Lower leg skin (tissue), 4 donors: ENCODE measurements at regions not wholly inside any gene's neighbourhood (a gene's known extent, or its start where the extent isn't known, plus 50 kb on each side); places are given as distances from the start of the nearest gene placed in this dataset.
"Not testable (repeated sequence)": the region's sequence is repeated elsewhere in the genome, so short reads cannot be mapped to it uniquely, and the experiment has no call there.

Source experiments
- DNase-seq, 2 donors: peaks; one replicate each; pipeline ENCODE4 v3.0.0-alpha.2; 2019; ENCODE audit warnings: low spot score in 2 of 2
- H3K4me3 ChIP-seq: fragments of 200-600 bp; sonication (generic); 2 replicates; pipeline ENCODE4 v1.5.1; 2017; ENCODE audit warnings: mild to moderate bottlenecking, low read depth; ENCODE audit not compliant: poor library complexity, severe bottlenecking
- POLR2A ChIP-seq, 2 donors: fragments of 450-650 bp; IDR thresholded peaks; one replicate each; pipeline ENCODE4 v1.6.1; 2016 to 2017; ENCODE audit warnings: antibody characterized with exemption in 2 of 2, mild to moderate bottlenecking in 1 of 2, moderate library complexity in 1 of 2
- WGBS, 2 donors: methylation state at CpG; one replicate each; pipeline ENCODE4 v1.1.5; 2018; 5-methylcytosine and 5-hydroxymethylcytosine counted together
- intact Hi-C: fragments of 100-400 bp; cut with DNase I; formaldehyde crosslinking; loops from one replicate; pipeline ENCODE4 v1.15.0; 2023; ENCODE audit warnings: low total_unique reads
- TF ChIP-seq, protein P1 (sequence below), 3 donors: fragments of 450-650 bp; IDR thresholded peaks; one replicate each; pipeline ENCODE4 v1.5.1; 2016; ENCODE audit warnings: antibody characterized with exemption in 3 of 3, mild to moderate bottlenecking in 3 of 3, moderate library complexity in 2 of 3

DNA sequence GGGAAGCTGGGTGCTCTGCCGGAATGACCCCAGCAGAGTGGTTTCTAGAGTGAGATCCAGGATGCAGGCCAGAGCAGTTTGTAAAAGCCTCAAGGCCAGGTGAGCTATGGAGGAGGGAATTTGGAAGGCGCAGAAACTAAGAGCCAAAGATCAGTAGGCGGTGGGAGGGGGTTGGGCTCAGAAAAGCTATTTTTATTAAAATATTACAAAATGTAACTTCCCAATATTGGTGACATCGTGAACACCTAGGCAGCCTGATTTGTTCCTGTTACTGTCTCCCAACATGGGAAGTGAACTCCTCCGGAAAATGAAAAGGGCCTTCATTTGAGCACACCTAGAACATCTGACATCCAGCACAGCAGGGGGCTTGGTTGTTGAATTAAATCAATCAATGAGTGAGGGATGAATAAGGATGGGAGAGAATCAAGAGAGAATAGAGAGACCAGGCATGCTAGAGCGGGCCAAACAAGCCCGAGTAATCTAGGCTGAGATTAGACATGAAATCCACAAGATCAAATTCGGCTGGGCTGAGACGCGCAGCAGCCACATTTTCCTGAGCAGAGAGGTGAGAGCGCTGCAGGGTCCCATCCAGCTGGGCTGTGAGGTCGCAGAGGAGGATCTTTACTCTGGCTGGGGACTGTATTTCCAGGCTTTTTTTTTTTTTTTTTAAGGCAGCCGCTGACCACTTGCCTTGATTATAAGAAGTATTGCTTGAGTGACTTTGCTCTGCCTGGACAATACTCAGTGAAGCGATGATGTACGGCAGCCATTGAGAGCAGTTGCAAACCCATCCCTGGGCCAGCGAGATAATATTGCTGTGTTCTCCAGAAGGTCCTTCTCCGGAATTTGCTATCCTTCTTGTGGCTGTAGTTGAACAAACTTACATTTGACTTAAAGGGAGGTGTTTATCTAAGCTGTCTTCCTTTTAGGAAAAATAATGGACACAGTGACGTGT lies 178.0 kb upstream of the KL start:
- TF ChIP-seq, protein P1, sequence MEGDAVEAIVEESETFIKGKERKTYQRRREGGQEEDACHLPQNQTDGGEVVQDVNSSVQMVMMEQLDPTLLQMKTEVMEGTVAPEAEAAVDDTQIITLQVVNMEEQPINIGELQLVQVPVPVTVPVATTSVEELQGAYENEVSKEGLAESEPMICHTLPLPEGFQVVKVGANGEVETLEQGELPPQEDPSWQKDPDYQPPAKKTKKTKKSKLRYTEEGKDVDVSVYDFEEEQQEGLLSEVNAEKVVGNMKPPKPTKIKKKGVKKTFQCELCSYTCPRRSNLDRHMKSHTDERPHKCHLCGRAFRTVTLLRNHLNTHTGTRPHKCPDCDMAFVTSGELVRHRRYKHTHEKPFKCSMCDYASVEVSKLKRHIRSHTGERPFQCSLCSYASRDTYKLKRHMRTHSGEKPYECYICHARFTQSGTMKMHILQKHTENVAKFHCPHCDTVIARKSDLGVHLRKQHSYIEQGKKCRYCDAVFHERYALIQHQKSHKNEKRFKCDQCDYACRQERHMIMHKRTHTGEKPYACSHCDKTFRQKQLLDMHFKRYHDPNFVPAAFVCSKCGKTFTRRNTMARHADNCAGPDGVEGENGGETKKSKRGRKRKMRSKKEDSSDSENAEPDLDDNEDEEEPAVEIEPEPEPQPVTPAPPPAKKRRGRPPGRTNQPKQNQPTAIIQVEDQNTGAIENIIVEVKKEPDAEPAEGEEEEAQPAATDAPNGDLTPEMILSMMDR (IDR thresholded peaks at IDR 0.05) = no peak
- TF ChIP-seq POLR2A (IDR thresholded peaks at IDR 0.05) = no peak
- no peak for DNase-seq
- 92% methylated on average over 18 of the region's 18 CpGs for WGBS, 2 donors

DNA sequence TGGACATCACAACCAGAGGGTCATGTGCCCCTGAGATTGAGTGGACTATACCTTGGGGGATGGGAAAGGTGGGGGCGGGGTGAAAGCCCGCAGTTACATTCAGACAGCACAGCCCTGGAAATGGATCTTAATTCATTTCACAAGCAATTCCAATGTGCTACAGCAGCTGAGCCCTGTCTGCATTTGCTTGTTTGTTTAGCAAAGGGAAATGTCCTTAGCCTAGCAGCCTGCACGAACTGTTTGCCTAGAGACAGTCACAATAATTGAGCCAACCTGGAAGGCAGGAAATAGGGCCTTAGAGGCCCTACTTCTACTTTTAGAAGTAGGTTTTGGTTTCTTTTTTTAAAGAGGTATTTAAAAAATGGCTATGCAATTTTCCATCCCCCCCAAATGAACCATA lies 177.3 kb upstream of the KL start:
- WGBS, 2 donors = 71 to 78% methylated on average over 3 of the region's 3 CpGs
- DNase-seq = no peak
- TF ChIP-seq, protein P1 (IDR thresholded peaks at IDR 0.05) = no peak
- no peak for TF ChIP-seq POLR2A (IDR thresholded peaks at IDR 0.05)
- intact Hi-C loops = no loop called here
- no peak overlapping the region for H3K4me3 ChIP-seq

More for the DNA sequence above, 178.0 kb upstream of the KL start:
- H3K4me3 ChIP-seq = no peak overlapping the region
- intact Hi-C loops = no loop called here

- no peak for TF ChIP-seq POLR2A (IDR thresholded peaks at IDR 0.05)
- TF ChIP-seq, protein P1 (IDR thresholded peaks at IDR 0.05) = no peak
- intact Hi-C loops = no loop called here
- 83 to 87% methylated on average over 5 of the region's 5 CpGs for WGBS, 2 donors
These were observed 176.1 kb upstream of the KL start for GRCh38 chr13:32840113-32840512.

GRCh38 chr13:32840989-32841713 lies 175.1 kb upstream of the KL start:
- no peak for TF ChIP-seq POLR2A (IDR thresholded peaks at IDR 0.05)
- TF ChIP-seq, protein P1 (IDR thresholded peaks at IDR 0.05) = no peak
- no peak overlapping the region for H3K4me3 ChIP-seq
- intact Hi-C loops = no loop called here
- DNase-seq = no peak
- WGBS, 2 donors = 61 to 69% methylated on average over 10 of the region's 10 CpGs

More at GRCh38 chr13:32840113-32840512, 176.1 kb upstream of the KL start:
- H3K4me3 ChIP-seq = no peak overlapping the region
- no peak for DNase-seq

DNA sequence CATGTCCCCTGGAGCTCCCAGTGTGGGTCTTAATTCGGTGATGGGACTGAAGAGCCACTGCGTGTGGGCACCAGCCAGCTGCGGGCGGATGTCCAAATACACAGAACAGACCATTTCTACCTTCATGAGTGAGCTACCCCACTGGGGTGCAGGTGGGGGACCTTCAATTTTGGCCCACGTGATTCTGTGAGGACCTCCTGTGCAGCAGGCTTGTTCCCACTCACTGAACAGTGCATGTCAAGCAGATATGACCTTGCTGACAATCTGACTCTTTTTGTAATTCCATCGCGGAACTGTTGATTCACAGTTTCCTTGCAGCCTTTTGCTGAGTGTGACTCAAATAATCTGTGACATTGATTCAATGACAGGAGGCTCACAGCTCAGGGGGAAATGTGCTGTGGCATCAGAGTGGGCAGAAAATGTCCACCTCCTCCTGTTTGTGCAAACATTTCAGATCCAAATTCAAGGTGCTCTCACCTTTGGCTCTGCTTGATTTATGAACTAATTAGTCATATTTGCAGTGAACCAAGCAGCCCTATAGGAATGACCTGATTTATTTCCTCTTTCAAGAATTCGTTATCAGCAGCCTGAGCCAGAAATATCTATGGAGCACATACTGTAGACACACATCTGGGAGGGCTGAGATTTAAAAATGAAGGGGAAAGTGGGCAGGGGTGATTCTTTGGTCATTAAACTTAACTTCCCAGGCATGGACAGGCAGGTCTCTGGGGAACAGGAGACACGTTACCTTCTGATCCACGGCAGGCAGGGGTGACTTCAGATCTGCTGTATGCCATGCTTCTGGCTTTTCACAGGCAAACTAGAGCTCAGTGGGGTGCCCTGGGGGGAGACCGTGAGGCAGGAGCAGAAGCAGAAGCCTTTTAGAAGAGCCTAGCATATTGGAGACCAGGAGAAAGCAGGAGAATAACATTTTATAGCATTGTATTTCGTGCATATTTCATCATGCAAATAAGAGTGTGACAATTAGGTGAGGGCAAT lies 170.0 kb upstream of the KL start:
- no peak for DNase-seq
- intact Hi-C loops = no loop called here
- no peak for TF ChIP-seq POLR2A (IDR thresholded peaks at IDR 0.05)
- TF ChIP-seq, protein P1 (IDR thresholded peaks at IDR 0.05) = no peak
- no peak overlapping the region for H3K4me3 ChIP-seq
- 61 to 69% methylated on average over 12 of the region's 12 CpGs for WGBS, 2 donors

DNA sequence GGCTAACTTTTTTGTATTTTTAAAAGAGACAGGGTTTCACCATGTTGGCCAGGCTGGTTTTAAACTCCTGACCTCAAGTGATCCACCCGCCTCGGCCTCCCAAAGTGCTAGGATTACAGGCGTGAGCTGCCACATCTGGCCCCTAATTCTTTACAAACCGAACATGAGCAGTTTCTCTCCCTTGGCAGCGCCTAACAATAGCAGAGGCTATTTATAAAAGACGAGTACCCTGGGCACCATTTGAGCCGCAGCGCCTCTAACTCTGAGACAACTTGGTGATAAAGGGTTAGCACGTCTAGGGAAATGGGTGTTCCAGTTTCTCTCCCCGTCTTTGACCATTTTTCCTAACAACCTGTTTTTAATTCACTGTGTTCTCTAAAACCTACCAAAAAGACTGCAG lies 168.2 kb upstream of the KL start:
- H3K4me3 ChIP-seq, intact Hi-C loops, DNase-seq: not testable (repeated sequence)
- 72 to 78% methylated on average over 10 of the region's 10 CpGs for WGBS, 2 donors
